ENCODE measurements at regions not wholly inside any gene's neighbourhood (a gene's known extent, or its start where the extent isn't known, plus 50 kb on each side); places are given as distances from the start of the nearest gene placed in this dataset.

DNA sequence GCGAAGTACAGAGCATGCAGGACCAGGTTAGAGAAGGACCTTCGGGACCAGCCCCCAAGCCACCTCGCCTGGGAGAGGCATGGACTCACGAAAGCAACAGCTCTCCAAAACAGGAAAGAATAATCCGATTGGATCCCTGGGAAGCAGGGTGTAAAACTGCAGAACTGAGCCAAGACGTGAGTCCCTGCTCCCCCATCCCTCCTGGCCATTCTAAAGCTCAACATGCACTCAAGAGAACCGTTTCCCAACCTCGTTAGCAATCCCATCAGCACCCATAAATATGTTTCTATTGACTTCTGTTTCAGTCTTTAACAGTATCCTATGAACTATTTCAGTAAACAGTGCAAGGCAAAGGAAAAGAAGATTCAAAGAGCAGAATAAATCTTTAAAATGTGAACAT lies 167.0 kb downstream of the COPRS start:
- H3K4me1 Mint-ChIP-seq, result peaks cover 41% of the 10 kb centered on the region

DNA sequence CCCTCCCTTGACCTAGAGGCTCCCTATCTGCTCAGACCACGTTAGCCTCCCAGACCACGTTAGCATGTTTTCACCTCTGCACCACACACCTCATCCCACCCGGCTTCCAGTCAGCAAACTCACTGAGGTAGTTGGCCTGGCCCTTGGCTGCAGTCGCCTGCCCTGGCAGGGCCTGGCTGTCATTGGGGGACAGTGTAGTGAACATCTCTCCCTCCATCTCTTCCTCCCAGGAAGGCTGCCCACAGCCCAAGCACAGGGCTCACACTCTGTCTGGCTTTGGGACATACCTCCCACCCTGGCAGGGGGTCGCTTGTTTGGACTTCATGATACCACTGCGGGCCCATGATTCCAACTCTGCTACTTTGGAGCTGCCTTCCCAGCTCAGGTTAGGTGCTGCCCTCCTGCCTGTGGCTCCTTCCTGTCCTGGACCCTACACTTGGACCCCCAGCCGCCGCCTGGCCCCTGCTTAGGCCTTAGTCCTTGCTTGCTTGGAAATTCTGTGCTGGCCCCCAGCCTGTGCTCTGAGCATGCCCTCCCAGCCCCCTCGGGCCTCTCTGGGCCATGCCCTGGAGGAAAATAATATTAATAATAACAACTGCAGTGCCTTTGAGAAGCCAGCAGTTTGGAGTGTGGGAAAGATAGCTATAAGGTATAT lies 167.7 kb downstream of the COPRS start:
- no peaks in the 10 kb centered on the region for H3K9me3 Mint-ChIP-seq
- peaks cover 11% of the 10 kb centered on the region for H3K27me3 Mint-ChIP-seq (ENCODE audit: low read depth)
- peaks cover 35% of the 10 kb centered on the region for H3K4me1 Mint-ChIP-seq
- TF ChIP-seq, protein P1, sequence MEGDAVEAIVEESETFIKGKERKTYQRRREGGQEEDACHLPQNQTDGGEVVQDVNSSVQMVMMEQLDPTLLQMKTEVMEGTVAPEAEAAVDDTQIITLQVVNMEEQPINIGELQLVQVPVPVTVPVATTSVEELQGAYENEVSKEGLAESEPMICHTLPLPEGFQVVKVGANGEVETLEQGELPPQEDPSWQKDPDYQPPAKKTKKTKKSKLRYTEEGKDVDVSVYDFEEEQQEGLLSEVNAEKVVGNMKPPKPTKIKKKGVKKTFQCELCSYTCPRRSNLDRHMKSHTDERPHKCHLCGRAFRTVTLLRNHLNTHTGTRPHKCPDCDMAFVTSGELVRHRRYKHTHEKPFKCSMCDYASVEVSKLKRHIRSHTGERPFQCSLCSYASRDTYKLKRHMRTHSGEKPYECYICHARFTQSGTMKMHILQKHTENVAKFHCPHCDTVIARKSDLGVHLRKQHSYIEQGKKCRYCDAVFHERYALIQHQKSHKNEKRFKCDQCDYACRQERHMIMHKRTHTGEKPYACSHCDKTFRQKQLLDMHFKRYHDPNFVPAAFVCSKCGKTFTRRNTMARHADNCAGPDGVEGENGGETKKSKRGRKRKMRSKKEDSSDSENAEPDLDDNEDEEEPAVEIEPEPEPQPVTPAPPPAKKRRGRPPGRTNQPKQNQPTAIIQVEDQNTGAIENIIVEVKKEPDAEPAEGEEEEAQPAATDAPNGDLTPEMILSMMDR (IDR thresholded peaks at IDR 0.05; ENCODE audit: unreplicated experiment in 3 of 3), result no peak
- H3K27ac Mint-ChIP-seq, result peak overlapping the region in 1 of 3 experiments; percentile 65
- H3K36me3 Mint-ChIP-seq (ENCODE audit: low read depth), result no peaks in the 10 kb centered on the region
- H3K4me3 Mint-ChIP-seq, result no peak overlapping the region

More for the DNA sequence above, 167.0 kb downstream of the COPRS start:
- Mint-ChIP-seq H3K36me3 (ENCODE audit: low read depth) (no peaks in the 10 kb centered on the region), H3K27me3 (ENCODE audit: low read depth) (peaks cover 4% of the 10 kb centered on the region), H3K4me3 (peak overlapping the region in 1 of 3 experiments; percentile 34), H3K27ac (peak overlapping the region; percentile 62 to 68 (median 65)), H3K9me3 (no peaks in the 10 kb centered on the region)
- TF ChIP-seq, protein P1 (IDR thresholded peaks at IDR 0.05; ENCODE audit: unreplicated experiment in 3 of 3), result no peak

DNA sequence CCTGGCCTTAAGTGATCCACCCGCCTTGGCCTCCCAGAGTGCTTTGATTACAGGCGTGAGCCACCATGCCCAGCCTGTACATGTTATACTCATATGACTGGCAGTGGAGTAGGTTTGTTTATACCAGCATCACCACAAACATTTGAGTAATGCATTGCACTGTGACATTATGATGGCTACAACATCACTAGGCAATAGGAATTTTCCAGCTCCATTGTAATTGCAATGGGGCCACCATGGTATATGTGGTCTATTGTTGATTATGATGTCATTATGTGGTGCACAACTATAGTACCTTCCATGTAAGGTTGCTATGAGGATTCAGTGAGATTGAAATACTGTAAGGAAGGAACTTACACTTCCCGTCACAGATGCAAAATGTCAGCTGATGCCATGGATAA lies 168.9 kb downstream of the COPRS start:
- TF ChIP-seq, protein P1 (IDR thresholded peaks at IDR 0.05; ENCODE audit: unreplicated experiment in 3 of 3), result no peak
- Mint-ChIP-seq H3K36me3 (ENCODE audit: low read depth) (no peaks in the 10 kb centered on the region), H3K27ac (no peak overlapping the region), H3K4me1 (peaks cover 22% of the 10 kb centered on the region), H3K4me3 (no peak overlapping the region), H3K9me3 (no peaks in the 10 kb centered on the region), H3K27me3 (ENCODE audit: low read depth) (peaks cover 11% of the 10 kb centered on the region)

DNA sequence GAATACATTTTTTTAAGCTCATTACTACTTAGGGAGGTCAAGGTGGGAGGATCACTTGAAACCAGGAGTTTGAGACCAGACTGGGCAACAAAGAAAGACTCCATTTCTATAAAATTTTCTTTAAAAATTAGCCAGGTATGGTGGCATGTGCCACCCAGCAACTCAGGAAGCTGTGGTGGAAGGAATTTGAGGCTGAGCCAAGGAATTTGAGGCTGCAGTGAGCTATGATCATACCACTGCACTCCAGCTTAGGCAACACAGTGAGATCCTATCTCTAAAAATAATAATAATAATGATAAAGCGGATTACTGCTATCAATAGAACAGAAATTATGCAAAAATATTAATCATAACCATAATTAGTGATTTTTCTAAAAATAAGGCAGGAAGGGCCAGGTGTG lies 170.3 kb downstream of the COPRS start:
- TF ChIP-seq, protein P1 (IDR thresholded peaks at IDR 0.05; ENCODE audit: unreplicated experiment in 3 of 3), result no peak
- Mint-ChIP-seq H3K36me3 (ENCODE audit: low read depth) (no peaks in the 10 kb centered on the region), H3K27ac (no peak overlapping the region), H3K4me1 (peaks cover 11% of the 10 kb centered on the region), H3K4me3 (no peak overlapping the region), H3K27me3 (ENCODE audit: low read depth) (peaks cover 11% of the 10 kb centered on the region), H3K9me3 (no peaks in the 10 kb centered on the region)

DNA sequence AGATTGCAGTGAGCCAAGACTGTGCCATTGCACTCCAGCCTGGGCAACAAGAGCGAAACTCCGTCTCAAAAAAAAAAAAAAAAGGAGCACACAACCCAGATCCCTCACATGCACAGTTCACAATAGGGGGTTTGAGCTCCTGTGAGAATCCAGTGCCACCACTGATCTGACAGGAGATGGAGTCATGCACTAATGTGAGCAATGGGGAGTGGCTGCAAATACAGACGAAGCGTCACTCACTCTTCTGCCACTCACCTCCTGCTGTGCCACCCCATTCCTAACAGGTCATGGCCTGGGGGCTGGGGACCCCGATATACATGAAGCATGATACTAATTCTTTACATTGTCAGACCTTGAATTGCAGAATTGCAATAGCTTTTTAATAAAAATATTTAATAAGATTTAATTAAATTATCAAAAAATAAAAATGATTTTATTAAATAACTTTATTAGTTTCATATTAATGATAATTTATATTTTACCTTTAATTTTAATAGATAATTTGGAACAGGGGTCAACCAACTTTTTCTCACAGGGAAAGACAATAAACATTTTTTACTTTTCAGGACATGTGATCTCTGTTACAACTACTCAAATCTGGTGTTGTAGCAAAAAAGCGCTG lies 171.4 kb downstream of the COPRS start:
- Mint-ChIP-seq H3K4me1 (peaks cover 10% of the 10 kb centered on the region), H3K36me3 (ENCODE audit: low read depth) (no peaks in the 10 kb centered on the region), H3K4me3 (no peak overlapping the region), H3K9me3 (no peaks in the 10 kb centered on the region), H3K27ac (no peak overlapping the region), H3K27me3 (ENCODE audit: low read depth) (peaks cover 15% of the 10 kb centered on the region)
- TF ChIP-seq, protein P1 (IDR thresholded peaks at IDR 0.05; ENCODE audit: unreplicated experiment in 3 of 3), result no peak

DNA sequence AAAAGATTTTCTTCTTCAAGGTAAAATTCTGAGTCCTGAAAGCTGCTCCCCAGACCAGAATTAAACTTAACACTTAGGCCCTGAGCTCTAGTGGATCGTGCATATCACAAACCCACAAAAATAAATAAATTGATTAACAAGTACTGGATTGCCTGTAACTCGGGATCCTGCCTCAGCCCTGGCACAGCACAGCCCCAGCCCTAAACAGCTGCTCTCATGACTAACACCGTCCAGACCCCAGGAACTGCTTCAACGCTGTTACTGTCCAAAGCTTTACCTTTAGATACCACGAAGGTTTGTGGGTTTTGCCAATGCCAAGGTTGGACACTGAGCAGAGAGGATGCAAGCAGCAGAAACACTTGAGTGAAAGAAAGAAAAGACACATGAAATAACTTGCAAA lies 172.5 kb downstream of the COPRS start:
- H3K27ac Mint-ChIP-seq, result no peak overlapping the region
- no peaks in the 10 kb centered on the region for H3K36me3 Mint-ChIP-seq (ENCODE audit: low read depth)
- no peak overlapping the region for H3K4me3 Mint-ChIP-seq
- no peaks in the 10 kb centered on the region for H3K9me3 Mint-ChIP-seq
- TF ChIP-seq, protein P1 (IDR thresholded peaks at IDR 0.05; ENCODE audit: unreplicated experiment in 3 of 3), result no peak
- peaks cover 11% of the 10 kb centered on the region for H3K27me3 Mint-ChIP-seq (ENCODE audit: low read depth)
- H3K4me1 Mint-ChIP-seq, result no peaks in the 10 kb centered on the region

Data from nephron (organoid).